Adrenal gland (tissue), 9 donors: ENCODE measurements at regions not wholly inside any gene's neighbourhood (a gene's known extent, or its start where the extent isn't known, plus 50 kb on each side); places are given as distances from the start of the nearest gene placed in this dataset.

Source experiments
- DNase-seq, 7 donors: peaks; one replicate each; pipeline ENCODE4 v3.0.0-alpha.2; 2019 to 2020
- H3K27ac ChIP-seq, 5 donors: fragments of 200-600 bp; sonication (generic) in 4 of 5; 1 replicate in 3 of 5; 2 replicates in 2 of 5; pipeline versions ENCODE4 v1.5.1 to v1.8.0; 2016 to 2020; ENCODE audit warnings: mild to moderate bottlenecking in 1 of 5
- H3K27me3 ChIP-seq: fragments of 200-600 bp; 2 replicates; pipeline ENCODE4 v1.8.0; 2021
- H3K36me3 ChIP-seq, 2 donors: fragments of 200-600 bp; replicated peaks in 1 of 2; 1 replicate in 1 of 2; 2 replicates in 1 of 2; pipeline versions ENCODE4 v1.5.1 to v1.8.0; 2018 to 2022
- H3K4me1 ChIP-seq, 2 donors: fragments of 200-600 bp; replicated peaks in 1 of 2; 1 replicate in 1 of 2; 2 replicates in 1 of 2; pipeline versions ENCODE4 v1.5.1 to v1.8.0; 2018 to 2021
- H3K4me3 ChIP-seq, 4 donors: fragments of 200-600 bp; sonication (generic) in 3 of 4; one replicate each; pipeline ENCODE4 v1.5.1; 2016 to 2018
- H3K9me3 ChIP-seq, 3 donors: fragments of 200-600 bp; sonication (generic) in 1 of 3; replicated peaks in 1 of 3; 1 replicate in 2 of 3; 2 replicates in 1 of 3; pipeline versions ENCODE4 v1.5.1 to v1.8.0; 2016 to 2021
- POLR2A ChIP-seq, 2 donors: fragments of 450-650 bp; IDR thresholded peaks; one replicate each; pipeline ENCODE4 v1.6.1; 2017; ENCODE audit warnings: antibody characterized with exemption in 2 of 2, mild to moderate bottlenecking in 2 of 2, moderate library complexity in 1 of 2
- WGBS, 4 donors: extraction: QIAGEN DNeasy Blood & Tissue Kit in 2 of 4; methylation state at CpG; one replicate each; pipeline versions ENCODE4 v1.1.5 to v1.1.7; 2013 to 2017; 5-methylcytosine and 5-hydroxymethylcytosine counted together
- intact Hi-C, 2 donors: fragments of 100-400 bp; cut with DNase I; formaldehyde crosslinking; loops; one replicate each; pipeline versions ENCODE4 v1.14.1 to v1.15.0; 2022 to 2023
- TF ChIP-seq, protein P1 (sequence below), 6 experiments: fragments of 450-650 bp in 4 of 6; fragments of 200-600 bp in 2 of 6; sonication (generic) in 1 of 6; IDR thresholded peaks; 1 replicate in 5 of 6; 2 replicates in 1 of 6; pipeline versions ENCODE4 v1.5.1 to v1.8.0; 2016 to 2021; ENCODE audit warnings: antibody characterized with exemption in 6 of 6, mild to moderate bottlenecking in 2 of 6, moderate library complexity in 1 of 6
- donor health status: healthy with polysubstance abuse.
- donor health status: Bipolar disorder and iron deficiency.
- donor health status: DM: yes; HTN: yes; CAD: no.
- donor health status: DM: no; HTN: no; CAD: no.
- donor health status: DM: no; HTN: no; CAD: no.

DNA sequence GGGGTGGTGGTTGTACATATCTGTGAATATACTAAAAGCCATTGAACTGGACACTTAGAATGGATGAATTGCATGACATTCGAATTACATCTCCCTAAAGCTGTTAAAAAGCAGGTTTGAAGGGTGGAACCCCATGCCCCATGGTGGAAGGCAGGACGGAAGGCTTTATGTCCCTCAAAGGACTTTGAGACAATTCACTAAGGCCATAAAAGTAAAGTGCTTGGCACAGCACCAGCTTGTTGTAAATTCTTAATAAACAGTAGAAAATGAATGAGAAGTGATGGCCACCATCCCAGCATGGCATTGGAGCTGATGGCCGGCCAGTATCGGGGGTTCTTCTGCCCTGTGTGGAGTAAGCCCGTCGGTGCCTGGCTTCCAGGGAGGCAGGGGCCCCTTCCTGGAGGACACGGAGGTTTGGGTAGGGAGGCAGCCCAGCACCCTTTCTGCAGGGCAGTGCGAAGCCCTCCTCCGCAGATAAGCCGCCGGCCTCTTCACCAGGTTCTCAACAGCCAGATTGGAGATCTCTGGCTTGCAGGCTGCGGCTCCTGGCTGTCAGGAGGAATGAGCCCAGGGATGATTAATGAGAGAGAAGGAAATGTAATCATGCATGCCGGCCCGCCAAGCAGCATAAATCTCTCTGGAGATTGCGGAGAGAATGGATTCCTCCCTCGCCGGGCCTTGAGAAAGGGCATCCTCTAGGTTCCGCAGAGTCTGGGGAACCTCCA lies 346.9 kb downstream of the FOXL1 start:
- no peak overlapping the region for H3K27ac ChIP-seq
- peaks cover 38% of the 10 kb centered on the region for H3K27me3 ChIP-seq
- no peaks in the 10 kb centered on the region for H3K4me1 ChIP-seq
- H3K36me3 ChIP-seq: no peaks in the 10 kb centered on the region
- DNase-seq: peak in 2 of 7 donors; percentile 28 to 30
- 22 to 32% (median 23%) methylated on average over 12 to 18 of the region's 18 CpGs for WGBS, 4 donors
- no peak overlapping the region for H3K4me3 ChIP-seq
- TF ChIP-seq, protein P1, sequence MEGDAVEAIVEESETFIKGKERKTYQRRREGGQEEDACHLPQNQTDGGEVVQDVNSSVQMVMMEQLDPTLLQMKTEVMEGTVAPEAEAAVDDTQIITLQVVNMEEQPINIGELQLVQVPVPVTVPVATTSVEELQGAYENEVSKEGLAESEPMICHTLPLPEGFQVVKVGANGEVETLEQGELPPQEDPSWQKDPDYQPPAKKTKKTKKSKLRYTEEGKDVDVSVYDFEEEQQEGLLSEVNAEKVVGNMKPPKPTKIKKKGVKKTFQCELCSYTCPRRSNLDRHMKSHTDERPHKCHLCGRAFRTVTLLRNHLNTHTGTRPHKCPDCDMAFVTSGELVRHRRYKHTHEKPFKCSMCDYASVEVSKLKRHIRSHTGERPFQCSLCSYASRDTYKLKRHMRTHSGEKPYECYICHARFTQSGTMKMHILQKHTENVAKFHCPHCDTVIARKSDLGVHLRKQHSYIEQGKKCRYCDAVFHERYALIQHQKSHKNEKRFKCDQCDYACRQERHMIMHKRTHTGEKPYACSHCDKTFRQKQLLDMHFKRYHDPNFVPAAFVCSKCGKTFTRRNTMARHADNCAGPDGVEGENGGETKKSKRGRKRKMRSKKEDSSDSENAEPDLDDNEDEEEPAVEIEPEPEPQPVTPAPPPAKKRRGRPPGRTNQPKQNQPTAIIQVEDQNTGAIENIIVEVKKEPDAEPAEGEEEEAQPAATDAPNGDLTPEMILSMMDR (IDR thresholded peaks at IDR 0.05): no peak
- TF ChIP-seq POLR2A (IDR thresholded peaks at IDR 0.05): no peak
- intact Hi-C loops: no loop called here
- H3K9me3 ChIP-seq: no peaks in the 10 kb centered on the region

DNA sequence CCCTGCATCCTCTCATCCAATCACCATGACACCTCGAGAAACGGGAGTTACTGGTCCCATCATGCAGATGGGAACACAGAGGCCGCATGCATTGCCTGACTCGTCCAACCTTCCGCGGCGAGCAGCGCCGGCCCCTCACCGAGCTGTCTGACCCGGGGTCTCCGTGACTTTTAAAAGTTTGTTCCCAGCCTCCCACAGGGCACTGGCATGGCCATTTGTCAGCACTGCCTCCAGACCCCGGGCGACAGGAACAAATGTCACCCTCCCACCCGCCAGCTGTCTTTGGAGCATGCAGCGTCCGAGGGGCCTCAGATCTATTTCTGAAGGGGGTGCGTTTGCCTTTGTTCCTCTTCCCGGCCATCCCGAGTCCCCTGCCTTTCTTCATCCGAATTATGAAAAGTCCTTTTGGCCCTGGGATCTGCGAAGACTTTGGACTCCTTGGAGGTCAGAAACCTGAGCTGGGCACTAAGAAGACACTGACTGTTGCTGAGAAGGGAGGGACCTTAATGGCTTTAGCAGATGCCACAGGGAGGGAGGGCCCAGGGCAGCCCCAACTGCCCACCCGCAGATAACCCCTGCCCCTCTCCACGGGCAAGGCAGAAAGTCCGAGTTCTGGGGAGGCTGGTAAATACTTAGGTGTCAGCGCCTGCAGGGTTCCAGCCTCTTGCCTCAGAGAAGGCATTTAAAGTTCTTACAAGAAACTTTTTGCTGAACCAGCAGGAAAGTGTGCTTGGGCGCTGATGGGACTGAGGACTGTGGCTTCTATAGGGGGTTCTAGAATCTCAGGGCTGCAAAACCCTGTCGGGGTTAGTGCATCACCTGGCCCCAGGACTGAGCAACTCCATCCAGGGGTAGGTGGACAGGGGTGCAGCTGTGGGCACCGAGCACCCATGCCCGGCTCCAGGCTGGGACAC lies 348.1 kb downstream of the FOXL1 start:
- Histone ChIP-seq H3K4me3 (no peak overlapping the region), H3K9me3 (no peaks in the 10 kb centered on the region), H3K27ac (no peak overlapping the region), H3K4me1 (no peaks in the 10 kb centered on the region), H3K27me3 (peaks cover 35% of the 10 kb centered on the region), H3K36me3 (no peaks in the 10 kb centered on the region)
- TF ChIP-seq, protein P1 (IDR thresholded peaks at IDR 0.05): no peak
- no peak for TF ChIP-seq POLR2A (IDR thresholded peaks at IDR 0.05)
- intact Hi-C loops: no loop called here
- WGBS, 4 donors: 54 to 65% (median 60%) methylated on average over 16 to 30 of the region's 30 CpGs
- DNase-seq: no peak

DNA sequence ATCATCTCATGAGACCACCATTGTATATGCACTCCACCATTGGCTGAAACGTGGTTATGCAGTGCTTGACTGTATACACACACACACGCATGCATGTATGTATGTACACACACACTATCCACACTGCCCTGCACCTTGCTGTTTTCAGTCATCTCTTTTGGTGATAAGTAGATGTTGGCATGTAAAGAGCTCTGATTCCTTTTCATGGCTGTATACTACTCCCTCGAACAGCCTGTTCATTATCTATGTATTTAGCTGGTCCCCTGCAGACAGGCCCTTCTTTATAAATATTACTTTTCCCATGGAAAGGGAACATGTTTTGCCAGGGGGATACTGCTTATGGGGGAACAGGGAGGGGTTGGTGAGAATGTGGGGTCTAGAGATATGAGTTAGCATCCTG lies 349.4 kb downstream of the FOXL1 start:
- peaks cover 35% of the 10 kb centered on the region for H3K27me3 ChIP-seq
- H3K4me1 ChIP-seq: no peaks in the 10 kb centered on the region

DNA sequence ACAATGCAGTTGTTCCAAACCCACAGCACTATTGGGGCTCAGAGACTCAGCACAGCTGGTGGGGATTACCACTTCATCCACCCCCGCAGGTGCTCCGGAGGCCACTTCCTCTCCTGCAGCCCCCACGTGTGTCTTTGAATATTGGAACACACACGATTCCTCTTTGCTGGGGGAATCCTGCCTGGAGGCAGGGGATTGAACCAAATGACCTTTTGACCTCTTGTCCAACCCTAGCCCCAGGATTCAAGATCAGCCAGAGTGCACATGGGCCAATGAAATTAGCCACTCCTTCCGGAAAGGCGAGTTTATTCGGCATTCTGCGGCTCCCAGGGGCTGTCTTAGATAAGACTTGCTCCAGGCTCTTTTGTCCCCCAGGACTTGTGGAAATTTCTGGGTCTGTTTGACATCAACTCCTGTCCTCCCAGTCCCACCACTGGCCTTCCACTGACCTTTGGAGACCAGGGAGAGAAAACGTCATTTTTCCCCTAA lies 350.2 kb downstream of the FOXL1 start:
- 51 to 74% (median 56%) methylated on average over 9 of the region's 9 CpGs for WGBS, 4 donors
- intact Hi-C loops: no loop called here
- Histone ChIP-seq H3K36me3 (no peaks in the 10 kb centered on the region), H3K4me1 (no peaks in the 10 kb centered on the region), H3K27ac (no peak overlapping the region), H3K27me3 (peaks cover 35% of the 10 kb centered on the region), H3K4me3 (no peak overlapping the region), H3K9me3 (no peaks in the 10 kb centered on the region)
- no peak for DNase-seq
- TF ChIP-seq, protein P1 (IDR thresholded peaks at IDR 0.05): no peak
- no peak for TF ChIP-seq POLR2A (IDR thresholded peaks at IDR 0.05)

More for the DNA sequence above, 349.4 kb downstream of the FOXL1 start:
- no peak overlapping the region for H3K4me3 ChIP-seq
- H3K9me3 ChIP-seq: no peaks in the 10 kb centered on the region
- no peak for TF ChIP-seq POLR2A (IDR thresholded peaks at IDR 0.05)
- TF ChIP-seq, protein P1 (IDR thresholded peaks at IDR 0.05): no peak
- H3K27ac ChIP-seq: no peak overlapping the region
- no peak for DNase-seq
- H3K36me3 ChIP-seq: no peaks in the 10 kb centered on the region
- WGBS, 4 donors: 85 to 92% (median 88%) methylated on average over 3 of the region's 3 CpGs
- intact Hi-C loops: no loop called here
